Stimulated activated memory B cell treated with anti-CD40 and anti-IgM and Interleukin-4, amounts not matched to agents 10 μg/mL and 1 μg/mL and 100 μg/mL, for 72 hours (primary cell): ENCODE measurements at regions not wholly inside any gene's neighbourhood (a gene's known extent, or its start where the extent isn't known, plus 50 kb on each side); places are given as distances from the start of the nearest gene placed in this dataset.

Experiments used
- ATAC-seq: fragments of 150-1000 bp; cut with Tn5 transposase; 2 replicates; pipeline ENCODE4 v1.10.0; 2021
- H3K27ac Mint-ChIP-seq: one replicate; pipeline ENCODE4 v1.8.0; 2022; ENCODE audit warnings: mild to moderate bottlenecking, mixed read lengths
- H3K27me3 Mint-ChIP-seq: one replicate; pipeline ENCODE4 v1.8.0; 2022; ENCODE audit warnings: mixed read lengths
- H3K36me3 Mint-ChIP-seq: one replicate; pipeline ENCODE4 v1.8.0; 2022; ENCODE audit warnings: mixed read lengths
- H3K4me1 Mint-ChIP-seq: one replicate; pipeline ENCODE4 v1.8.0; 2022; ENCODE audit warnings: mixed read lengths
- H3K4me3 Mint-ChIP-seq: one replicate; pipeline ENCODE4 v1.8.0; 2022; ENCODE audit warnings: mild to moderate bottlenecking, moderate library complexity, mixed read lengths
- H3K9me3 Mint-ChIP-seq: one replicate; pipeline ENCODE4 v1.8.0; 2022; ENCODE audit warnings: mixed read lengths

DNA sequence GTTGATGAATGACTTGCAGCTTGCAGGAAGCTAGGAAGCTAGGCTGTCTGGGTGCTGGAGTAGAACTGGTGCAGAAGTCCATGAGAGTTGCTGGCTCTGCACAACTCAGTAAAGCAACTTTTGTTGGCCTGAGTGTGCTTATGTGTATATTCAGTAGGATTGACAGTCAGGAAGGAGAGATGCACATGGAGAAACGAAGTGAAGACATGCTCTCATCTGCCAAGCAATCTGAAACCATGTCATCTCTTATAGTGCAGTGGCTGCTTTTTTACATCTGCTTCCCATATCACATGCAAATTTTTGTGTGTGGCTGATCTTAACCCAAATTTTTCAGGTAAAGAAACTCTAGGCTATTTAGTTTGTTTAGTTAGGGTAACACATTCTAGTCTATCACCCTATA is 252.4 kb upstream of the HS3ST5 start:
- Mint-ChIP-seq H3K4me3 (no peak overlapping the region), H3K4me1 (no peaks in the 10 kb centered on the region), H3K27me3 (no peaks in the 10 kb centered on the region), H3K9me3 (peaks cover 2% of the 10 kb centered on the region), H3K27ac (no peak overlapping the region), H3K36me3 (no peaks in the 10 kb centered on the region)
- no peak for ATAC-seq

DNA sequence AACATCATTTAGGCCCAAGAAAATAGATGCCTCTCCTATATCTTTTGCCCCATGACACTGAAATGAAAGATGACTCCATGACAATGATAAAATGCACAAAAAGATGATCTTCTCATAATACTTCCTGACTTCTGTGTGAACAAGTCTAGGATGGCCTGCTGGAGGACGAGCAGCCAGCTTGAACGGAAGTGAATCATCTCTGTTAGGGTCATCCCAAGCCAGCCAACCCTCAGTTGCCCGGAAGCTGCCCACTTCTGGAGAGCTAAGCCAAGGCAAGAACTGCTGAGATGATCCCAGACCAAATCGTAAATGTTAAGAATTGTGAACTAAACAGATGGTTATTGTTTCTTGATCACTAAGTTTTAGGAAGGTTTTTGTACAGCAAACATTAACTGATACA is 249.7 kb upstream of the HS3ST5 start:
- H3K27me3 Mint-ChIP-seq: no peaks in the 10 kb centered on the region
- H3K27ac Mint-ChIP-seq: no peak overlapping the region
- no peaks in the 10 kb centered on the region for H3K4me1 Mint-ChIP-seq
- no peak overlapping the region for H3K4me3 Mint-ChIP-seq
- no peaks in the 10 kb centered on the region for H3K36me3 Mint-ChIP-seq
- peaks cover 2% of the 10 kb centered on the region for H3K9me3 Mint-ChIP-seq
- no peak for ATAC-seq

DNA sequence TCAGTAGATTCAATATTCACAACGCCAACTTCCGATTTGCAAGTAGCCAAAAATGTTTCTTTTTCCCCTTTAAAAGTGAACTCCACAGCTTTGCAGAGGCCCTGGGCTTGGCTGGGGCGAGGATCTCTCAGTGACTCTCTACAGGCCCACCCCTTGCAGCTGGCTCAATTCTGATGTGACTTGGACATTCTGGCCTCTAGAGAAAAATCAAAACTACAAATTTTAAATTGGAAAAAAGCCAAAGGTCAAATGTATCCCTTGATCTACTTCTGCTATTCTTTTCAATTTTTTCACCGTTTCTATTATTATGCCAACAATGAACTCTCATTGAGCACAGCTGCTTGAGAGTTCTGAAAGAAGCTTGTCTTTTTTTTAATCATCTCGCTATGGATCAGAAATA is 245.9 kb upstream of the HS3ST5 start:
- Mint-ChIP-seq H3K4me1 (no peaks in the 10 kb centered on the region), H3K36me3 (no peaks in the 10 kb centered on the region), H3K27ac (no peak overlapping the region), H3K27me3 (no peaks in the 10 kb centered on the region), H3K9me3 (peaks cover 3% of the 10 kb centered on the region), H3K4me3 (no peak overlapping the region)
- ATAC-seq: no peak

DNA sequence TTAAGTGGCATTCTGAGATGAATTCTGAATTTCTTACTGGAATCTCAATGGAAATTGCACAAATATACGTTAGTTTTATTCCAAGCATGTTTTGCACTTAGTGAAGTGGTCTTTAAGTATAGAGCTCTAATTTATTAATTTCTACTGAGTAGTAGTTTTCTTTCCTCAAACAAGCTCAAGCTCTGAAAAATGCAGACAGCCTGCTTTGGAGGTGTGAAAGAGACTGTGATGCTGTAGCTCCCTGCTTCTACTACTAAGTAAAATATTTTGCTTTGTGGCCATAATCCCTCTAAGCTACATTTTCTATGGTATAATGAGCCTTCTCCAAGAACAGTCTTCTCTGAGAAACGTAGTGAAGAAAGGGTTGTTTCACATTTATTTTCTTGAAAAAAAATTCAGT is 243.5 kb upstream of the HS3ST5 start:
- H3K4me3 Mint-ChIP-seq: no peak overlapping the region
- H3K9me3 Mint-ChIP-seq: peaks cover 3% of the 10 kb centered on the region
- no peaks in the 10 kb centered on the region for H3K4me1 Mint-ChIP-seq
- no peak overlapping the region for H3K27ac Mint-ChIP-seq
- H3K27me3 Mint-ChIP-seq: no peaks in the 10 kb centered on the region
- ATAC-seq: no peak
- no peaks in the 10 kb centered on the region for H3K36me3 Mint-ChIP-seq

DNA sequence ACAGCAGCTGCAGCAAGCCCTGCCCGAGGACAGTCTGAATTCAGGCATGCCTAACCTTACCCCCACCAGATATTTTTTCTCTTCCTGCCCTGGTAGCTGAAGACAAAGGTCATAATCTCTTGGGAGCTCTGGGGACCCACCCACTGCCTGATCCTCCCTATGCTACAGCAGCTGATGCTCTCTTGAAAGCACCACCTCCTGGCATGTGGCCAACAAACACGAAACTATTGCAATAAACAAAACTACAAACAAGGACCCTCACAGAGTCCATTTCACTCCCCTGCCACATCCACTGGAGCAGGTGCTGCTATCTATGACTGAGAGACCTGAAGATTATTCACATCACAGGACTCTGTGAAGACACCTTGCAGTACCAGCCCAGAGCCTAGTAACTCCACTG is 238.5 kb upstream of the HS3ST5 start:
- Mint-ChIP-seq H3K27ac (no peak overlapping the region), H3K4me3 (no peak overlapping the region), H3K27me3 (no peaks in the 10 kb centered on the region), H3K9me3 (peaks cover 10% of the 10 kb centered on the region), H3K4me1 (no peaks in the 10 kb centered on the region), H3K36me3 (no peaks in the 10 kb centered on the region)
- ATAC-seq: peak; percentile 24

DNA sequence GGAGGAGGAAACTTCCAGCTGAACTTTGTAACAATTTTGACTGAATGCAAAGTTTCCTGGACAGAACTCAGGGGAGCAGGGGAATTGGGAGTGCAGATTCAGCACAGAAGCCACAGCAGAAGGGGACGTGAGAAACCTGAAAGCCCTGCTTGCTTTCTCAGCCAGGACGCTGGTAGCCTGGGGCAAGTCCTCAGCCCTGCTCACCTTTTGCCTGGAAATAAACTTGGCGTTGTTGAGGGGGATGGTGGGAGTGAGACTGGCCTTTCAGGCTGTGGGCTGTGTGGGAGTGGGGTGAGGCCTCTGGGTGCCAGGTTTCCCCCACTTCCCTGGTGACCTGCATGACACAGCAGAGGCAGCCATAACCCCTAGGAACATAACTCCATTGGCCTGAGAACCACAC is 238.1 kb upstream of the HS3ST5 start:
- Mint-ChIP-seq H3K27ac (no peak overlapping the region), H3K36me3 (no peaks in the 10 kb centered on the region), H3K4me1 (no peaks in the 10 kb centered on the region), H3K9me3 (peaks cover 10% of the 10 kb centered on the region), H3K27me3 (no peaks in the 10 kb centered on the region), H3K4me3 (no peak overlapping the region)
- peak; percentile 27 for ATAC-seq

DNA sequence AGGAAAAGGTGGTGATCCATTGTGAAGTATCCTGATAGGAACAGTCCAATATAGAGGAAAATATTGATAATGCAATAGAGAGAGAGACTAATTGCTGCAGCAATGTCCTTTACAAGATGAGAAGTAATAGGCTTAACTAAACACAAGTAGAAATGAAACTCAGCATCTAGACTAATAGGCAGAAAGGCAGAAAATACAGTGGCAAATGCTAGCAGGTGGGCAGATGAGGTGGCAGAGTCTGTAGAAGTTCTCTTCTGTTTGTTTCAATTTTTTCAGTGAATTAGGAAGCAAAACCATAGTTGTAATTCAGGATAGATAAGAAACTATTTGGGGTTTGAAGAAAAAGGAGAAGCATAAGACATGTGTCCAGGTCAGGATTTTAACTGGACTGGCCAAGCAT is 236.7 kb upstream of the HS3ST5 start:
- Mint-ChIP-seq H3K36me3 (no peaks in the 10 kb centered on the region), H3K4me1 (no peaks in the 10 kb centered on the region), H3K4me3 (no peak overlapping the region), H3K27ac (no peak overlapping the region), H3K9me3 (peaks cover 10% of the 10 kb centered on the region), H3K27me3 (no peaks in the 10 kb centered on the region)
- ATAC-seq: no peak

DNA sequence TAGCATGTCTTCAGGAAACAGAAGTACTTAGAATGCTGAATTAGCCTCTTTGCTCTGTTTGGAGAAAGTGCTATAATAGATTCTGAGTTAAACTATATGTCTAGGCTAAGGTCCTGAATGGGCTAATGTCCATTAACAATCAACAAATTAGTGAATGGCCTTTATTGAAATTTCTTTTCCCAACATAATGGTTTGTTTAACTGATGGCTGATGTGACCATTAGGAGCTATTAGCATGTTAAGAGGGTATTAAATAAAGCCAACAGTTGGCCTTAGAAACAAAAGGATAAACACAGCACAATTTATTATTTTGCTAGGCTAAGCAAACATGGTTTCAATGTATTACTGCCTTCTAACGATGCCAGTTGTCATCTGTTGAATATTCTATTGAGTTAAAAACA is 234.3 kb upstream of the HS3ST5 start:
- ATAC-seq: no peak
- H3K4me1 Mint-ChIP-seq: no peaks in the 10 kb centered on the region
- H3K27me3 Mint-ChIP-seq: no peaks in the 10 kb centered on the region
- no peak overlapping the region for H3K4me3 Mint-ChIP-seq
- no peak overlapping the region for H3K27ac Mint-ChIP-seq
- no peaks in the 10 kb centered on the region for H3K36me3 Mint-ChIP-seq
- peaks cover 7% of the 10 kb centered on the region for H3K9me3 Mint-ChIP-seq

DNA sequence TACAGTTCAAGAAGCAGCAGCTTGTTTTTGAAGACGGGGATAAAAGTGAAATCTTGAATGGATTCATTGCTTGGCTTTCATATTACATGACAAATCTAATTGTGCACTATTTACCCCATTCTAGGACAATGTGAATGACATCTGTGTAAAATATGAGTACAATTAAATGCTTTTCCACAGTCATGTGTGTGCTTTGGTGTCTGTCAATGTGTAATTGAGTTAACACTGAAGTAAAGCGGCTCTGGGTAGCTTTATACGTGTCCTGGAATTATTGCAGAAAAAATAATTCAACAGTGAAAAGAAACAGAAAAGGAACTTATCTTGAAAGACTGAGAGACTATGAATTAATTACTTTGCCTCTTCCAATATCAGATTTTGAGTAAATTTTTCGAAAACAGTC is 233.5 kb upstream of the HS3ST5 start:
- Mint-ChIP-seq H3K27me3 (no peaks in the 10 kb centered on the region), H3K4me3 (no peak overlapping the region), H3K9me3 (peaks cover 7% of the 10 kb centered on the region), H3K36me3 (no peaks in the 10 kb centered on the region), H3K4me1 (no peaks in the 10 kb centered on the region), H3K27ac (no peak overlapping the region)
- no peak for ATAC-seq

DNA sequence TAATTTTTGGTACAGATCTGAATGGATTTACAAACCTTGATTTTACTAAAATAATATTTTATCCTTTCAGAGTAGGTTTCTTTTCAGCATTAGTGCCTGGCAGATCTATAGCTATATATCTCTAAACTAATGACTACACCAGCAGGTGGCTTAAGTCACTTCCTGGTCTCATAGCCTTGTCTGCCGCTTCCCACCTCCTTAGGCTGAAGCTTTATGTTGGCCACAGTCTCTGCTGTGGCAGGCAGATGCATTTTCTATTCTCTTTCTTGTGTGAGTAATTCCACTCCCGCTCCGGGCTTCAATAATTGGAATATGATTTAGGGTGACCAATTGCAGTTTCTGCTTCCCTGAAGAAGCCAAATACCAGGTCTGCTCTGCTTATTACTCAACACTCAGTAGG is 226.8 kb upstream of the HS3ST5 start:
- no peak for ATAC-seq
- H3K9me3 Mint-ChIP-seq: peaks cover 5% of the 10 kb centered on the region
- H3K27ac Mint-ChIP-seq: no peak overlapping the region
- H3K4me1 Mint-ChIP-seq: no peaks in the 10 kb centered on the region
- no peaks in the 10 kb centered on the region for H3K36me3 Mint-ChIP-seq
- H3K27me3 Mint-ChIP-seq: no peaks in the 10 kb centered on the region
- no peak overlapping the region for H3K4me3 Mint-ChIP-seq

DNA sequence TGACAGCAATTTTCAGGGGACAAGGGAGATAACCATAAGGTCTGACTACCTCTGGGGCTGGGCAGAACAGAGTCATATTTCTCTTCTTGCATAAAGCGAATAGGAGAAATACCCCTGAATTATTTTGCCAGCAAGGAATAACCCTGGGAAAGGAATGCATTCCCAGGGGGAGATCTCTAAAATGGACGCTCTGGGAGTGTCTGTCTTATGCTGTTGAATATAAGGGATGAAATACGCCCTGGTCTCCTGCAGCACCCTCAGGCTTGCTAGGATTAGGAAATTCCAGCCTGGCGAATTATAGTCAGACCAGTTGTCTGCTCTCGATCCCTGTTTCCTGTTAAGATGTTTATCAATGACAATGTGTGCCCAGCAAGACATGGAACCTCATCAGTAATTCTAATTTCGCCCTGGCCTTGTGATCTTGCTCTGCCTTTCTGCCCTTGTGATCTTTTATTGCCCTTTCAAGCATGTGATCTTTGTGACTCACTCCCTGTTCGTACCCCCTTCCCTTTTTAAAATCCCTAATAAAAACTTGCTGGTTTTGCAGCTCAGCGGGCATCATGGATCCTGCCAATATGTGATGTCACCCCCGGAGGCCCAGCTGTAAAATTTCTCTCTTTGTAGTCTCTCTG is 221.6 kb upstream of the HS3ST5 start:
- Mint-ChIP-seq H3K9me3 (peaks cover 15% of the 10 kb centered on the region), H3K4me3 (no peak overlapping the region), H3K36me3 (no peaks in the 10 kb centered on the region), H3K27me3 (no peaks in the 10 kb centered on the region), H3K4me1 (no peaks in the 10 kb centered on the region), H3K27ac (no peak overlapping the region)
- ATAC-seq: no peak

DNA sequence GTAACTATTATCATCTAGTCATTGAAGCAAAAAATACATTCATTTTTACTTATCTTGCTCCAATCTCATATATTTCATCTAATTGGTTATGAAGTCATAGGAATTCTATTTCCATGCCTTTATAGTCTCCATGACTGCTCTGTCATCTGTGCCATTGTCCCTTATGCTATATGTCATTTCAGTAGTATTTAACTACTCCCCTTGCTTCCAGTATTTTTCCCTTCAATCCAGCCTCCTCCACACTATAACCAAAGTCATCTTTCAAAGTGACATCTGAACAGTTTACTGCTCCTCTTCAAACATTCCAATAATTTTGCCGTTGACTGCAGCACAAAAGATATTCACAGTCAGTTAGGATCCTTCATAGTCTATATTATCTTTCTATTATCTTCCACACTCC is 216.6 kb upstream of the HS3ST5 start:
- H3K36me3 Mint-ChIP-seq: no peaks in the 10 kb centered on the region
- peaks cover 11% of the 10 kb centered on the region for H3K9me3 Mint-ChIP-seq
- no peak for ATAC-seq
- no peaks in the 10 kb centered on the region for H3K4me1 Mint-ChIP-seq
- no peak overlapping the region for H3K4me3 Mint-ChIP-seq
- H3K27ac Mint-ChIP-seq: no peak overlapping the region
- no peaks in the 10 kb centered on the region for H3K27me3 Mint-ChIP-seq

DNA sequence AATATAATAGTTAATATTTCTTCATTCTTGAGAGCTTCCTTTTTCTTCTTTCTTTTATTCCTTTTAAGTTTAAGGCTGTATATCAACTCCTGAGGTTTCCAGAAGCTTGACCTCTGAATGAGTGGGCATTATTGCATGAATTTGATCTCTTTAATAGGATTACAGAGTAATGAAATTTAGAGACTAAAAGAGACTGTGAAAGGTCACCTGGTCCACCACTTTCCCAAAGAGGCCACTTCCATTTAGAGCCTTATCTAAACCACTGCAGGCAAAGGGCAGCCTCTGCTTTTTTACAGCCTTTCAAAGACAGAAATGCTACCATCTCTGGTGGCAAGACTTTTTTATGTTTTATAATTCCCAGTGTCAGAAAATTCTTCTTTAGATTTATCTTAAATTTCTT is 215.3 kb upstream of the HS3ST5 start:
- ATAC-seq: no peak
- no peaks in the 10 kb centered on the region for H3K4me1 Mint-ChIP-seq
- H3K4me3 Mint-ChIP-seq: no peak overlapping the region
- no peak overlapping the region for H3K27ac Mint-ChIP-seq
- no peaks in the 10 kb centered on the region for H3K27me3 Mint-ChIP-seq
- peaks cover 7% of the 10 kb centered on the region for H3K9me3 Mint-ChIP-seq
- H3K36me3 Mint-ChIP-seq: no peaks in the 10 kb centered on the region

DNA sequence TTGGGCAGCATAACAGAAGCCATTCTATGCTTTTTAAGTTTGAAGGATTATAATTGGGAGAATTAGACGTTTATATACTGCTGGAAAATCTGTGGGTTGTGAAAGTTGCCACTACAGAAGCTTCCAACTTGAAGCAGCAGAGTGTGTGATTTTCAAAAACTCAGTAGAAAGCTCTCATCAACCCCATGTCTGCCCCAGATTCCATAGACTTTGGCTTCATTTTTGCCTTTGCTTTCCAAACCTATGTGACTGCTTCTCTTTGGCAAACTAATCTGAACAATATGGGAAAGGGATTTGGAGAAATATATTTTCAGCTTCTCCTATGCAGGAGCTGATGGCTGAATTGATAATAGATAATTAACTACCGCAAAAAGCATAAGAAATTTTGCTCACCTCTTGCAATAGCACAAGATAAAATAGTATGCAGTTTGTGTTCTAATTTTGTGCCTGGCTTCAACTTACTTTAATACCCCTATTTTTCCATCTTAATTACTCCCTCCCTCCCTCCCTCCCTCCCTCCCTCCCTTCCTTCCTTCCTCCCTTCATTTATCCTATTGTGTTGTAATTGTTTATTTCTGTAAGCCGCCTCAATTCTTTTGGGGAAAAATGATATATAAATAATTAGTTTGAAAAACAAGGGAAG is 214.1 kb upstream of the HS3ST5 start:
- no peak for ATAC-seq
- no peaks in the 10 kb centered on the region for H3K27me3 Mint-ChIP-seq
- peaks cover 12% of the 10 kb centered on the region for H3K9me3 Mint-ChIP-seq
- H3K36me3 Mint-ChIP-seq: no peaks in the 10 kb centered on the region
- no peaks in the 10 kb centered on the region for H3K4me1 Mint-ChIP-seq
- H3K4me3 Mint-ChIP-seq: no peak overlapping the region
- H3K27ac Mint-ChIP-seq: no peak overlapping the region

DNA sequence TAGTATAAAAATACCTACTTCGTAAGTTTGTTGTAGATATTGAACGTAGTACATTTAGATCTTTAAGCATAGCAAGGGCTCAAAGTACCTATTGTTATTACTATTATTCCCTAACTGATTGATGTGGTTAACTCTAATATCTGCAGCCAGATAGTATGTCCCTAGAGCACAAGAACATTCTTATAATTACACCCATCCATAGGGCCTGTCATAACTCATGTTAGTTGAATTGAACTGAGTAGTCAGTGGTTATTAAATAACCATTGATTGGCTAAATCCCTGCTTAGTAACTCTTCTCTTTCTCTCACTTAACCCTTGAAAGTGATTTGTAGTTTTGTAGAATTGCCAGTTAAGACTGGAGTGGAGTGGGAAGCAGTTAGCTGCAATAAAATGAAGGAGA is 207.5 kb upstream of the HS3ST5 start:
- Mint-ChIP-seq H3K27ac (no peak overlapping the region), H3K9me3 (peaks cover 16% of the 10 kb centered on the region), H3K4me1 (no peaks in the 10 kb centered on the region), H3K4me3 (no peak overlapping the region), H3K27me3 (no peaks in the 10 kb centered on the region), H3K36me3 (no peaks in the 10 kb centered on the region)
- no peak for ATAC-seq

DNA sequence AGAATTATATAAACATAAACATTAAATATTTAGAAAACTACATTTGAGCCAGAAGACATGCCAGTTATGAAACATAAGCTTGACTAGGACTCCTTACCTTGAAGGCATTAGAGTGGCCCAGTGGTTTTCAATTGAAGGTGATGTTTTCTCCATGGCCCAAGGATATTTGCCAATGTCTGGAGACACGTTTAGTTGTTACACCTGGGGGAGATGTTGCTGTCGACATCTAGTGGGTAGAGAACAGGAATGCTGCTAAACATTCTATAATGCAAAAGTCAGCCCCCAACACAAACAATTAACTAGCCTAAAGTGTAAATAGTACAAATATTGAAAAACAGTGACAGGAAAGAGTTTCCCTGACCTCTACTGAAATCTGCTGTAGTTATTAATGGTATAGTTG is 200.9 kb upstream of the HS3ST5 start:
- Mint-ChIP-seq H3K27ac (no peak overlapping the region), H3K4me3 (no peak overlapping the region), H3K4me1 (no peaks in the 10 kb centered on the region), H3K36me3 (no peaks in the 10 kb centered on the region), H3K9me3 (peaks cover 6% of the 10 kb centered on the region), H3K27me3 (no peaks in the 10 kb centered on the region)
- ATAC-seq: no peak
